T-helper 2 cell treated with Interferon-gamma antibody and Interleukin-4, amounts not matched to agents 100 ng/mL and 5 ng/mL, for 36 hours (primary cell): ENCODE measurements at regions not wholly inside any gene's neighbourhood (a gene's known extent, or its start where the extent isn't known, plus 50 kb on each side); places are given as distances from the start of the nearest gene placed in this dataset.
"Not testable (repeated sequence)": the region's sequence is repeated elsewhere in the genome, so short reads cannot be mapped to it uniquely, and the experiment has no call there.

Experiments used
- intact Hi-C: fragments of 100-400 bp; cut with micrococcal nuclease; formaldehyde crosslinking; loops from one replicate; pipeline ENCODE4 v1.15.1; 2023

DNA sequence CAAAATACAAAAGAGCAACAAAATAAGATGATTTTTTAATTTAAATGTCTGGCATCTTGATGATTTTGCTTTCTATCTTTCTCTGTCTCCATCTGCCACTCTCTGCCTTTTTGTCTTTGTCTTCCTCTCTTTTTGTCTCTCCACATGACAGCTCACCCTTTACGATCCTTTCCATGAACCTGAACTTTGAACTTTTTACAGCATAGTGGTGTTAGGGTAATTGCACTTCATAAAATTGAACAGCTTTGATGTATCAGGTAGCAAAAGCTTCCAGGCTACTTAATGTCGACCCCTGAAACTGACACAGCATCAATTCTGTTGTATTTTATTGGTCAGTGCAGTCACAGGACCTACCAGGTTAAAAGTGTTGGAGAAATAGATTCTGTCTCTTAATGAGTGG, 1517.0 kb downstream of the ADGRL3 start:
- intact Hi-C loops: no loop called here

- intact Hi-C loops: no loop called here
Measured at GRCh38 chr4:62711575-62711974, 1511.4 kb downstream of the ADGRL3 start.

DNA sequence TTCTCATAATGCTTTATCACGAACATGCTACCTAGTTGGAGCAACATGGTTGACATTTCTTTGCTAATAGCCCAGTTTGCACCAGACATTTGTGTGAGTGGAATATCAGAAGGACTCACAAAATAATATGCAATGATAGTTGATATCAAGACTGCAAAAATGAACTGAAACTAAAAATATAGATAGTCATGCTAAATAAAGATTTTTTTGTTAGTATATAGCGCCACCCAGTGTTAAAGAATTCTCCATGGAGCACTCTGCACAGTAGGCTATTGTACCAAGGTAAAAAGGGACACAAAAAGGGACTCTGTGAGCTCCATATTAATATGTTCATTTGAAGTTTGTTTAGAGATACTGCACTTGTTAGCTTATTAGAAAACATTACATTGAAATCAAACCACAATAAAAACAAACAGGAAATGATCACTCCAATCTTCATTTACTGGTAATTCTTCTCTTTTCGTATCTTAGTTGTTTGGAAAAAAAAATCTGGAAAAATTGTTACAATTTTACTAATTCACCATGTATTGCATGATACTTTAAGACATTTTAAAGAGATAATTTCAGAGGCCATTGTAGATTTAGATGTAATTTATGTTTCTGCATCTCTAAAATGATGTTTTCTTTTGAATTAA, 1509.6 kb downstream of the ADGRL3 start:
- intact Hi-C loops: no loop called here

DNA sequence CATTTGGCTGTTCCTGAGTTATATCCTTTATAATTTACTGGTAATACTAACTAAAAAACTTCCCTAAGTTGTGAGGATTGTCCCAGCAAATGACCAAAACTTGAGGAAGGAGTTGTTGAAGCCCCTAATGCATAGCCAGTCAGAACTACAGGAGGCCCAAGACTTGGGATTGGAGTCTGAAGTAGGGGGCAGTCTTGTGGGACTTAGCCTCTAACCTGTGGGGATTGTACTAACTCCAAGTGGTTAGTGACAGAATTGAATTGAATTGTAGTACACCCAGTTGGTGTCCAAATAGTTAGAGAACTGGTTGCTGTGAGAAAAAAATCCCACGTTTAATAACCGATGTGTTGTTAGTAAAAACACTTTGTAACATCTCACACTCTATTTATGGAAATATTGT, 1506.3 kb downstream of the ADGRL3 start:
- intact Hi-C loops: no loop called here

DNA sequence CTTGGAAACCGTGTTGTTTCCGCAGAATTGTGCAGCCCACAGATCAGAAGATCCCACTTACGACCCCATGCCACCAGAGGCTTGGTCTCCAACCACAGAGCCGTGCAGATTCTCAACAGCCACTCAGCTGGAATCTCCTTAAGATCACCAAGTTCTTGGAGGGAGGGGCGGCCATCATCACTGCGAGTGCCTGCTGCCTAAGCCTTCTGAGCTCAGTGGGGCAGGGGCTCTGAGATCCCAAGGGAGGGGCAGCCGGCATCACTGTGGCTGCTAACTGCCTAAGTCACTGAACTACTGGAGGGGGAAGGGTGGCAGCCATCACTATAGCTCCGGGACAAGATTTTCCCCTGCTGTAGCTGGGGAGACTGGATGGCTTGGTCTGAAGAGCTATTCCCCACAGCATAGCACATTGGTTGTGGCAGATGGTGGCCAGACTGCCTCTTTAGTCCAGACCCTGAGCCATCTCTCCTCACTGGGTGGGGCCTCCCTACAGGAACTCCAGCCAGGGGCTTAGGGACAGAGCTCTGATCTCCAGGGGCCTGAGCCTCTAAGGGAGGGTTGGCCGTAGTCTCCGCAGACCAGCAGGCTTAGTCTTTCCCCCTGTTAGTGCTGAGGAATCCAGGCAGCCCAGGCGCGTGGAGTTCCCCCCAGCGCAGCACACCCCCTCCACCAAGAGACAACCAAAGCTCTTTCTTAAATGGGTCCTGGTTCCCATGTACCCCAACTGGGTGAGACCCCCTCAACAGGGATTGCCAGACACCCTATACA, 1483.9 kb downstream of the ADGRL3 start:
- intact Hi-C loops: no loop called here

- intact Hi-C loops: no loop called here
Measured at GRCh38 chr4:62676962-62677361, 1476.8 kb downstream of the ADGRL3 start.

DNA sequence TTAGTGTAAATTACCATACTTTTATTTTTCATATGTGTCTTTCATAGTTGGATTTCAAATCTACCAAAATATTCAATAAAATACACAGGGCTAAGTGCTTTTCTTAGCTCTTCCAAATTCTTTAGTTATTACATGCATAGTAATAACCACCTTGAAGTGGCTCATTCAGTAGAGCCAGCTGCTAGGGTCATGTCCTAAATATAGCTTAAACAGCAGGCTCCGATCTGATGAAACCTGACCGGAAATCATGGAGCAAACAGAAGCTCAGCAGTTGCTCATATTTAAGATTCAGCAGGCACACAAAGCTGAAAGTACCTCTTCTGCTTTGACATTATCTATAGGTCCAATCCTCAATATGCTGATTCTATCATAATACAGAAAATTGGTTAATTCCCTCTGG, 1470.4 kb downstream of the ADGRL3 start:
- intact Hi-C loops: no loop called here

DNA sequence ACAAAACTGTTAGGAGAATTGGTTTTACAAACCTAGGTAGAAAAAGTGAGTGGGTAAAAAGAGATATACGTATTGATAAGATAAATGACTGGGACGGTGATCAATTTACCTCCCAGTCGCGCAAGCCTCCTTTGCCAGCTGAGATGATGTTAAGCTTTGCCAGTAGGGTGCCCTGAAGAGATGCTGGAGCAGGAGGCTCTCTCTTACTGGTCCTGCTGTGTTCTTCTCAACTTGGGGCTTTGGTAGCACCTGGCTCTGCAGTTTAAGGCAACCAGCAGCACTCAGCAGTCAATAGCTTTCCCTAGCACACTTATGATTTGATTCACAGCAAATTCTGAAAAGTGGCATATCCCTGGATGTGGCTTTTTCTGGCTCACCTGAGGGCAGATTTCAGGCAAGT, 1461.7 kb downstream of the ADGRL3 start:
- intact Hi-C loops: no loop called here

GRCh38 chr4:62656006-62656405, 1455.9 kb downstream of the ADGRL3 start:
- intact Hi-C loops: no loop called here

- intact Hi-C loops: no loop called here
Measured at GRCh38 chr4:62644372-62644771, 1444.2 kb downstream of the ADGRL3 start.

DNA sequence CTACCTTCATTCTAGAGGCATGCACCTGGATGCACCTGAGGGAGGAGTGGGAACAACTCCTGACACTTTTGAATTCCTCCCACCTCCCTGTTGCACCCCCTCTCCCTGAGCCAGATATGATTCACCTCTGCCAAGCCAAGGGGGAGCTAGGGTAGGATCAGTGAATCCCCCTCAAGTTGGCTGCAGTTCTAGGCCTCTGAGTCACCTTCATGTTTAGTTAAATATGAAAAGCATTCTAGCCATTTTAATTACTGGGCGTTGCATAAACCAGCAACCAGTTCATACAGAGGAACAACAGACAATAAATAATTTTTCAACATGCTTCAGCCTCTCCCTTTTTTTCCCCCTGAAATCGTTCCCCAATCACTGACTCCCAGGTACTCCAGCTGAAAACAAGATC, 1440.2 kb downstream of the ADGRL3 start:
- intact Hi-C loops: no loop called here

DNA sequence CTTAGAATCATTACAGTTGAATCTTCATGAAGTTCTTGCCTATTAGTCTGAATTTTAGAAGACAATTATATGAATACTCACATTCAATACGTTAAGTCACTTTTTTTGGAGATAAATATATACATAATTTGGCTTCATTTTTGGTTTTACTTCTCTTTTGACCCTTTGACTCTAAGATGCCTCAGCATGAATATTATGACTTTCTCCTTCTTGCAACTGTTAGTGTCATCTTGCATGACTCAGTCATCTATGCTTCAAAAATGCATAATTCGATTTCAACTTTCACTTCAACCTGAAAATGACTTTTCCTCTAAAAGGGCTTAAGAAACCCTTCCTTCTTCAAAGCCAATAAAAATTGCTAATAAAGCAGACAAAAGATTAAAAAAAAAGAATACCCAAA, 1427.5 kb downstream of the ADGRL3 start:
- intact Hi-C loops: no loop called here

- intact Hi-C loops: no loop called here
Measured at GRCh38 chr4:62627141-62627540, 1427.0 kb downstream of the ADGRL3 start.

DNA sequence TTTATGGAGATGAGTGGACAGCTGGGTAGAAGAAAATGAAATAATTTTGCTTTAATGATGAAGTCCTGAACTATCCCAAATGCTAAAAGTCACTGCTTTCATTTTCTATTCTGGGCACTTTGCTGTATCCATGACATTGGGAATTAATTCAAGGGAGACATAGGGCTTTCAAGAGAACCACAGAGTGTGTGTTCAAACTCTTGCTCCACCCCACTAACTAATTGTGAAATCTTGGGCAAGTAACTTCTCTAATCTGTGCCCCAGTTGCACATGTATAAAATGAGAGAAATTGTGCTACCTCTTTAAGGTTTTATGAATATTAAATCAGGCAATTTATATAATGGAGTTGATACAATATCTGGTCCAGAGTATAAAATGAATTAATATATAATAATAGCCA, 1422.0 kb downstream of the ADGRL3 start:
- intact Hi-C loops: no loop called here

DNA sequence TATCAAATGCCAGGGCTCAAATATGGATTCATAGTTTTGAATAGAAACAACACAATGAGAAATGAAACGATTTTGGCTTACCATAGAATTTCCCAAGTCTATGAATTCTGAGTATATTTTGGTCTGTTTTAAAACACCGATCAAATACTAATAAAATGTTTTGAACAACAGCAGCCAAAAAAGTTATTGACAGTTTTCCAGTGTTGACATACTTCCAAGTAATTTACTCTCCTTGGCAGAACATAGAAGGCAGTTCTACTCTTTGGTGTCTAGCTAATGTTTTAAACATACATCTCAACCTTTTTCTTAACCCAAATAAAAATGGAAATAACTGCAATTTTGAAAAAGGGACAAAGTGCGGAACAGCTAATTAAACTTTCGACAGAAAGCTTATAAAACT, 1419.8 kb downstream of the ADGRL3 start:
- intact Hi-C loops: no loop called here

GRCh38 chr4:62618042-62618441, 1417.9 kb downstream of the ADGRL3 start:
- intact Hi-C loops: no loop called here

DNA sequence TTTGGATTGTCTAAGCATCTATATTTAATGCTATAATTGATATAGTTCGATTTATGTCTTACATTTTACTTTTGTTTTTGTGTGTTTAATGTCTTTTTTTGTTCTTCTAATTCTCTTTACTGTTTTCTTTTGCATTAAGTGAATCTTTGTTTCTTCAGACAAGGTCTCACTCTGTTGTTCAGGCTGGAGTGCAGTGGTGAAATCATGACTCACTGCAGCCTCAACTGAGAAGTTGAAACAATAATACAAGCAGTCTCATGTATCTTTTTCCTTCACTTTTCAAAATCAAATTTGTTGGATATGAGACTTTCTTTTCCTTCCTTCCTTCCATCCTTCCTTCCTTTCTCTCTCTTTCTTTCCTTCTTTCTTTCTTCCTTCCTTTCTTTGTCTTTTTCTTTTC, 1401.6 kb downstream of the ADGRL3 start:
- intact Hi-C loops: no loop called here

DNA sequence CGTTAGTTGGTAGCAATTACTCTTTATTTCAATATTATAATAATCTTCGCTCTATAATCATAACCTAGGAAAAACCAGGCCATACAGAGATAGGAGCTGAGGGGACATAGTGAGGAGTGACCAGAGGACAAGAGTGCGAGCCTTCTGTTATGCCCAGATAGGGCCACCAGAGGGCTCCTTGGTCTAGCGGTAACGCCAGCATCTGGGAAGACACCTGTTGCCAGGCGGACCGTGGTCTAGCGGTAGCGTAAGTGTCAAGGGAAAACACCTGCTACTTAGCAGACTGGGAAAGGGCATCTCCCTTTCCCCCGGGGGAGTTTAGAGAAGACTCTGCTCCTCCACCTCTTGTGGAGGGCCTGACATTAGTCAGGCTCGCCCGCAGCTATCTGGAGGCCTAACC, 1395.1 kb downstream of the ADGRL3 start:
- intact Hi-C loops: not testable (repeated sequence)

- intact Hi-C loops: no loop called here
Measured at GRCh38 chr4:62591756-62592155, 1391.6 kb downstream of the ADGRL3 start.

GRCh38 chr4:62588671-62589070, 1388.5 kb downstream of the ADGRL3 start:
- intact Hi-C loops: no loop called here

- intact Hi-C loops: no loop called here
Measured at GRCh38 chr4:62571494-62571893, 1371.4 kb downstream of the ADGRL3 start.

GRCh38 chr4:62560858-62561257, 1360.7 kb downstream of the ADGRL3 start:
- intact Hi-C loops: no loop called here

- intact Hi-C loops: no loop called here
Measured at GRCh38 chr4:62550121-62550520, 1350.0 kb downstream of the ADGRL3 start.
